H1 (cell line): ENCODE measurements at regions not wholly inside any gene's neighbourhood (a gene's known extent, or its start where the extent isn't known, plus 50 kb on each side); places are given as distances from the start of the nearest gene placed in this dataset.

Experiments
- CTCF ChIA-PET: fragments of 300-600 bp; sonication (Branson Sonifier 250); formaldehyde crosslinking; loops from one replicate; lab custom pipeline; 2021; ENCODE audit not compliant: partially characterized antibody; lab: Charles Lee
- POLR2A ChIA-PET: fragments of 300-600 bp; sonication (Branson Sonifier 250); formaldehyde crosslinking; loops from one replicate; lab custom pipeline; 2021; ENCODE audit warnings: inconsistent platforms; ENCODE audit not compliant: partially characterized antibody; lab: Charles Lee
- DNase-seq, 2 experiments: peaks; one replicate each; pipeline versions ENCODE4 v3.0.0 to v3.0.0-alpha.2; 2010 to 2022; ENCODE audit warnings: low spot score in 2 of 2, low read depth in 1 of 2, mixed read lengths in 1 of 2
- FAIRE-seq: peaks from 2 replicates; lab custom pipeline; 2011; peaks lifted over from hg19 to GRCh38; lab: Jason Lieb, UNC
- H2AFZ ChIP-seq: 2 replicates; pipeline ENCODE4 v1.8.1; 2012; ENCODE audit warnings: low read length, inconsistent platforms
- H2AK5ac ChIP-seq: 2 replicates; pipeline ENCODE4 v1.6.1; 2013; ENCODE audit warnings: low read depth, low read length
- H2BK120ac ChIP-seq: replicated peaks from 2 replicates; pipeline ENCODE3; 2013; ENCODE audit warnings: low read depth, low read length, inconsistent platforms
- H2BK12ac ChIP-seq: 2 replicates; pipeline ENCODE4 v1.6.1; 2013; ENCODE audit warnings: low read depth, low read length
- H2BK15ac ChIP-seq: 2 replicates; pipeline ENCODE4 v1.6.1; 2013; ENCODE audit warnings: low read length
- H2BK20ac ChIP-seq: 2 replicates; pipeline ENCODE4 v1.6.1; 2013; ENCODE audit warnings: low read length
- H2BK5ac ChIP-seq: 2 replicates; pipeline ENCODE4 v1.6.1; 2013; ENCODE audit warnings: low read depth, low read length
- H3K14ac ChIP-seq: 2 replicates; pipeline ENCODE4 v1.6.1; 2013; ENCODE audit warnings: inconsistent platforms; ENCODE audit not compliant: insufficient read length
- H3K18ac ChIP-seq: 2 replicates; pipeline ENCODE4 v1.6.1; 2013; ENCODE audit warnings: low read length; ENCODE audit errors: extremely low read depth
- H3K23ac ChIP-seq: 2 replicates; pipeline ENCODE4 v1.6.1; 2013; ENCODE audit warnings: inconsistent platforms; ENCODE audit not compliant: insufficient read length
- H3K23me2 ChIP-seq: 2 replicates; pipeline ENCODE4 v1.6.1; 2013; ENCODE audit warnings: low read depth, low read length
- H3K27ac ChIP-seq: 2 replicates; pipeline ENCODE4 v1.6.1; 2011; ENCODE audit warnings: low read depth, low read length, inconsistent platforms
- H3K27me3 ChIP-seq, 4 experiments: replicated peaks in 1 of 4; 1 replicate in 1 of 4; 2 replicates in 3 of 4; pipeline versions ENCODE4 v1.6.1 to v1.8.1; 2011 to 2013; ENCODE audit warnings: low read length in 3 of 4, mild to moderate bottlenecking in 3 of 4, inconsistent platforms in 2 of 4, mixed read lengths in 2 of 4, moderate library complexity in 1 of 4; ENCODE audit not compliant: control insufficient read depth in 3 of 4, insufficient read depth in 3 of 4; ENCODE audit errors: extremely low read depth in 1 of 4
- H3K36me3 ChIP-seq, 4 experiments: 2 replicates each; pipeline versions ENCODE4 v1.6.1 to v1.8.1; 2011 to 2013; ENCODE audit warnings: mild to moderate bottlenecking in 4 of 4, low read length in 3 of 4, moderate library complexity in 2 of 4, control low read depth in 1 of 4, inconsistent platforms in 1 of 4; ENCODE audit not compliant: insufficient read depth in 4 of 4, control insufficient read depth in 2 of 4
- H3K4ac ChIP-seq: replicated peaks from 2 replicates; pipeline ENCODE3; 2013; ENCODE audit warnings: low read length, low read depth, mixed read lengths, inconsistent platforms; ENCODE audit not compliant: insufficient read length
- H3K4me1 ChIP-seq, 4 experiments: replicated peaks in 1 of 4; 1 replicate in 1 of 4; 2 replicates in 3 of 4; pipeline versions ENCODE4 v1.6.1 to v1.8.1; 2011 to 2013; ENCODE audit warnings: low read length in 3 of 4, inconsistent platforms in 2 of 4, mixed read lengths in 1 of 4; ENCODE audit not compliant: insufficient read depth in 4 of 4, control insufficient read depth in 3 of 4
- H3K4me2 ChIP-seq, 2 experiments: 2 replicates each; pipeline versions ENCODE4 v1.6.1 to v1.8.1; 2011 to 2013; ENCODE audit warnings: low read depth in 2 of 2, low read length in 2 of 2, control low read depth in 1 of 2, inconsistent platforms in 1 of 2, mild to moderate bottlenecking in 1 of 2; ENCODE audit not compliant: insufficient read depth in 1 of 2
- H3K4me3 ChIP-seq, 4 experiments: fragments of 200-600, 300-600 bp in 1 of 4; sonication (generic), shearing (Covaris generic), sonication (Bioruptor Twin) in 1 of 4; 2 replicates each; pipeline versions ENCODE4 v1.5.1 to v1.8.1; 2011 to 2016; ENCODE audit warnings: low read length in 4 of 4, low read depth in 3 of 4, control low read depth in 2 of 4, inconsistent platforms in 2 of 4, mild to moderate bottlenecking in 2 of 4, mixed read lengths in 1 of 4, moderate library complexity in 1 of 4; ENCODE audit not compliant: insufficient read depth in 2 of 4; ENCODE audit errors: extremely low read depth in 1 of 4
- H3K56ac ChIP-seq: replicated peaks from 2 replicates; pipeline ENCODE3; 2013; ENCODE audit warnings: low read depth, mild to moderate bottlenecking, mixed read lengths, low read length, inconsistent platforms; ENCODE audit not compliant: insufficient read length
- H3K79me1 ChIP-seq: 2 replicates; pipeline ENCODE4 v1.6.1; 2013; ENCODE audit warnings: low read depth, low read length, control low read depth
- H3K79me2 ChIP-seq, 2 experiments: 2 replicates each; pipeline versions ENCODE4 v1.6.1 to v1.8.1; 2012 to 2013; ENCODE audit warnings: low read length in 2 of 2, mild to moderate bottlenecking in 2 of 2, inconsistent platforms in 1 of 2; ENCODE audit not compliant: insufficient read depth in 2 of 2, control insufficient read depth in 1 of 2
- H3K9ac ChIP-seq, 4 experiments: replicated peaks in 1 of 4; 1 replicate in 1 of 4; 2 replicates in 3 of 4; pipeline versions ENCODE4 v1.6.1 to v1.8.1; 2011 to 2013; ENCODE audit warnings: low read depth in 3 of 4, low read length in 3 of 4, control low read depth in 2 of 4, mild to moderate bottlenecking in 2 of 4, moderate library complexity in 2 of 4, inconsistent platforms in 1 of 4; ENCODE audit errors: extremely low read depth in 1 of 4
- H3K9me3 ChIP-seq, 2 experiments: 2 replicates each; pipeline versions ENCODE4 v1.6.1 to v1.8.1; 2012 to 2013; ENCODE audit warnings: mild to moderate bottlenecking in 2 of 2, moderate library complexity in 2 of 2, control low read depth in 1 of 2, inconsistent platforms in 1 of 2, low read depth in 1 of 2, low read length in 1 of 2, mixed read lengths in 1 of 2; ENCODE audit not compliant: insufficient read depth in 2 of 2
- H4K20me1 ChIP-seq, 2 experiments: replicated peaks in 1 of 2; 2 replicates each; pipeline versions ENCODE3 to v1.8.1; 2011 to 2013; ENCODE audit warnings: inconsistent platforms in 2 of 2, low read length in 2 of 2, mild to moderate bottlenecking in 1 of 2; ENCODE audit not compliant: insufficient read depth in 2 of 2, control insufficient read depth in 1 of 2
- H4K5ac ChIP-seq: 2 replicates; pipeline ENCODE4 v1.6.1; 2013; ENCODE audit warnings: low read length, low read depth, mixed read lengths, inconsistent platforms; ENCODE audit not compliant: insufficient read length
- H4K8ac ChIP-seq: 2 replicates; pipeline ENCODE4 v1.8.0; 2013; ENCODE audit warnings: mild to moderate bottlenecking, moderate library complexity, low read length, inconsistent platforms; ENCODE audit not compliant: insufficient read depth; ENCODE audit errors: extremely low read depth
- H4K91ac ChIP-seq: replicated peaks from 2 replicates; pipeline ENCODE3; 2013; ENCODE audit warnings: low read length, mixed read lengths, inconsistent platforms; ENCODE audit not compliant: insufficient read length
- KDM1A ChIP-seq: fragments of 200-600, 300-600 bp; sonication (generic); IDR thresholded peaks from 2 replicates; pipeline ENCODE4 v1.7.1; 2016; ENCODE audit warnings: mild to moderate bottlenecking, low read length, borderline replicate concordance
- MAFK ChIP-seq: IDR thresholded peaks from 2 replicates; pipeline ENCODE4 v1.6.1; 2012; ENCODE audit warnings: low read depth, mild to moderate bottlenecking, improper control_type of control experiment, low read length
- WGBS, 2 experiments: shearing (Covaris generic) in 1 of 2; methylation state at CpG; one replicate each; pipeline versions ENCODE4 v1.1.6 to v1.1.7; 2013 to 2015; ENCODE audit warnings: low lambda C conversion rate in 2 of 2, mixed read lengths in 2 of 2, inconsistent platforms in 1 of 2, low coverage in 1 of 2, missing lambda C conversion rate in 1 of 2; ENCODE audit not compliant: insufficient replicate concordance in 2 of 2, insufficient coverage in 1 of 2, insufficient read length in 1 of 2; ENCODE audit errors: extremely low coverage in 1 of 2, missing lambda C conversion rate in 1 of 2; 5-methylcytosine and 5-hydroxymethylcytosine counted together

GRCh38 chr18:79589601-79590091, 90.0 kb upstream of the CTDP1 start:
- Histone ChIP-seq H4K8ac (peak overlapping the region; percentile 46; the same call in 1 of the 2 replicates), H2AK5ac (no peak overlapping the region), H3K36me3 (no peaks in the 10 kb centered on the region), H2BK5ac (no peak overlapping the region), H2BK20ac (no peak overlapping the region), H3K14ac (no peak overlapping the region), H4K5ac (no peak overlapping the region), H3K23me2 (no peaks in the 10 kb centered on the region; the same call in 1 of the 2 replicates), H2BK12ac (peak overlapping the region; percentile 60; the same call in 1 of the 2 replicates), H3K27me3 (peaks cover 0 to 7% (median 0%) of the 10 kb centered on the region in 4 experiments; a peak in 1 of 7 replicates), H3K27ac (no peak overlapping the region), H3K79me1 (no peaks in the 10 kb centered on the region), H2BK120ac (no peak overlapping the region), H2BK15ac (no peak overlapping the region; the same call in 1 of the 2 replicates), H4K91ac (peak overlapping the region; percentile 27), H3K4me1 (peaks cover 0 to 15% (median 8%) of the 10 kb centered on the region in 4 experiments; a peak in 6 of 7 replicates), H3K9ac (no peak overlapping the region), H2AFZ (no peak overlapping the region), H3K4ac (peak overlapping the region; percentile 51), H3K18ac (no peak overlapping the region), H3K9me3 (no peaks in the 10 kb centered on the region), H3K4me3 (no peak overlapping the region), H3K56ac (no peak overlapping the region), H4K20me1 (no peaks in the 10 kb centered on the region), H3K23ac (no peak overlapping the region), H3K4me2 (0 out of 4 replicates have a peak overlapping the region, but pooled peaks of 1 of the 2 experiments have one; percentile 3), H3K79me2 (no peaks in the 10 kb centered on the region)
- DNase-seq = no peak
- no peak for TF ChIP-seq KDM1A
- no peak for TF ChIP-seq MAFK
- no peak for FAIRE-seq
- CTCF ChIA-PET = interaction anchor here (0.7 to 1.0 kb wide), 3 partner anchors 24 to 294 kb away, joined by 3 read pairs; no protein-coding TSS in a partner anchor
- WGBS, 2 experiments = 84% methylated on average over 10 of the region's 15 CpGs; no CpG with 5 or more reads in 1 of the 2 experiments
- POLR2A ChIA-PET = no interaction called here
